ENCODE measurements at regions not wholly inside any gene's neighbourhood (a gene's known extent, or its start where the extent isn't known, plus 50 kb on each side); places are given as distances from the start of the nearest gene placed in this dataset.

DNA sequence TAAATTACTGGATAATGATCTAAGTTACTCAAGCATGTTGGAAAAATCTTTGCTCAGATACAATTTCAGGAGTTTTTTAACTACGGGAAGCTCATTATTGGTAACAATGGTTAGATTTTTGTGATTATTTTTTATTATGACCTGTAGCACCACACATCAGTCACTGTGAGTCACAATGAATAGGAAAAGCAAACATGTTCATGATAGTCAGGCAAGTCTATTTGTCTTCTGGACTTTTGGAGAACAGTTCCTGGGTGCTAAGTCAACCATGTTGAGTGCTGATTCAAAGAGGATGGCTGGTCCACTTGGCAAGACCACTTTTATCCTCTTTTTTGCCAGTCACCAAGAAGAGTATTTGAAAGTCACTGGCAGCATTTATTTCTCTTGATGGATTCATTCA lies 403.2 kb downstream of the KIF4B start:
- 88 to 94% (median 91%) methylated on average over 1 of the region's 1 CpG for WGBS, 4 donors

DNA sequence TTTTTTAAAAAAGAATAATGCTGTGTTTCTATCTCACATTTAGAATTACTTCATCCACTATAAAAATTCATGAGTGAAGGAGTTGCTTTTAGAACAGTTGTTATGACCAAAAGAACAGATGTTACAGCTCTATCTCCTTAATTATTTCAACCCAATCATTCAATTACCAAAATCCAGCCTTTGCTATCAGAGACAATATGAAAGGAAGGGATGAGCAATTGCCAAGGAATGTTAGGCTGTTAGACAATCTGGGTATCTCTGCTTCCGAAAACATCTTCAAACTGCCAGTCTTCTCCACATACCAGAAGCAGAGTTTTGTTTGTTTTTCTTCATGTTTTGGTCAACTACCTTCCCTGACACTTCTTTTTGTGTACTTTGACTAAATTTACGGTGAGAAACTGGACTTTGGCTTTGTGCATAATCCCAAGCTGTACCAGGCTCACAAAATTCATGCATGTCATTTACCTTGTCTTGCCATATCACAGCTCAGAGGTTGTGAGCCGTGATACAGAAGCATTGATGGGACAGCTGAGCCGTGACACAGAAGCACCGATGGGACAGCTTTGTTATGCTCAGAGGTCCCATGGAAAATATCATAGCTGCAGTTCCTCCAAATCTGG lies 405.5 kb downstream of the KIF4B start:
- intact Hi-C loops (cut with DNase I): no loop called here
- H3K27me3 ChIP-seq: no peaks in the 10 kb centered on the region

More for the DNA sequence above, 403.2 kb downstream of the KIF4B start:
- H3K27ac ChIP-seq: no peak overlapping the region
- TF ChIP-seq, protein P1, sequence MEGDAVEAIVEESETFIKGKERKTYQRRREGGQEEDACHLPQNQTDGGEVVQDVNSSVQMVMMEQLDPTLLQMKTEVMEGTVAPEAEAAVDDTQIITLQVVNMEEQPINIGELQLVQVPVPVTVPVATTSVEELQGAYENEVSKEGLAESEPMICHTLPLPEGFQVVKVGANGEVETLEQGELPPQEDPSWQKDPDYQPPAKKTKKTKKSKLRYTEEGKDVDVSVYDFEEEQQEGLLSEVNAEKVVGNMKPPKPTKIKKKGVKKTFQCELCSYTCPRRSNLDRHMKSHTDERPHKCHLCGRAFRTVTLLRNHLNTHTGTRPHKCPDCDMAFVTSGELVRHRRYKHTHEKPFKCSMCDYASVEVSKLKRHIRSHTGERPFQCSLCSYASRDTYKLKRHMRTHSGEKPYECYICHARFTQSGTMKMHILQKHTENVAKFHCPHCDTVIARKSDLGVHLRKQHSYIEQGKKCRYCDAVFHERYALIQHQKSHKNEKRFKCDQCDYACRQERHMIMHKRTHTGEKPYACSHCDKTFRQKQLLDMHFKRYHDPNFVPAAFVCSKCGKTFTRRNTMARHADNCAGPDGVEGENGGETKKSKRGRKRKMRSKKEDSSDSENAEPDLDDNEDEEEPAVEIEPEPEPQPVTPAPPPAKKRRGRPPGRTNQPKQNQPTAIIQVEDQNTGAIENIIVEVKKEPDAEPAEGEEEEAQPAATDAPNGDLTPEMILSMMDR (IDR thresholded peaks at IDR 0.05): no peak
- TF ChIP-seq POLR2A (IDR thresholded peaks at IDR 0.05): no peak
- no peak overlapping the region for H3K4me3 ChIP-seq
- intact Hi-C loops (cut with DNase I): no loop called here
- no peaks in the 10 kb centered on the region for H3K36me3 ChIP-seq
- no peaks in the 10 kb centered on the region for H3K27me3 ChIP-seq
- ATAC-seq: no peak
- no peak for DNase-seq
- no peaks in the 10 kb centered on the region for H3K9me3 ChIP-seq
- no peaks in the 10 kb centered on the region for H3K4me1 ChIP-seq

DNA sequence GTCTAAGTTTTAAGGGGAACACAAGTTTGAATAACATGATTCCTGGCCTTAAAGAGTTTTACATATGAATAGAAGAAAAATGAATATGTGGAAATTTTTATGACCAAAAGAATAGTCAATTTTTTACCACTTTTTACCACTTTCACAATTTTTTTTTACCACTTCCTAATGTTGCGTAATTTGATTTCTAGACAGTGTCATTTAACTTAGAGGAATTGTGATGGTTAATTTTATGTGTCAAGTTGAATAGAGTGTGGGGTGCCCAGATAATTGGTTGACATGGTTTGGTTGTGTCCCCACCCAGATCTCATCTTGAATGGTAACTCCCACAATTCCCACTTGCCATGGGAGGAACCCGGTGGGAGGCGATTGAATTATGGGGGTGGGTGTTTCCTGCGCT lies 416.6 kb downstream of the KIF4B start:
- 87 to 91% (median 89%) methylated on average over 4 of the region's 4 CpGs for WGBS, 4 donors
- H3K27ac ChIP-seq: no peak overlapping the region
- TF ChIP-seq, protein P1 (IDR thresholded peaks at IDR 0.05): no peak
- no peak for TF ChIP-seq POLR2A (IDR thresholded peaks at IDR 0.05)
- H3K27me3 ChIP-seq: no peaks in the 10 kb centered on the region
- DNase-seq (no peak), ATAC-seq (no peak)
- no peaks in the 10 kb centered on the region for H3K9me3 ChIP-seq
- H3K36me3 ChIP-seq: no peaks in the 10 kb centered on the region
- no peaks in the 10 kb centered on the region for H3K4me1 ChIP-seq
- intact Hi-C loops (cut with DNase I): no loop called here
- H3K4me3 ChIP-seq: no peak overlapping the region

More for the DNA sequence above, 405.5 kb downstream of the KIF4B start:
- no peaks in the 10 kb centered on the region for H3K36me3 ChIP-seq
- no peak overlapping the region for H3K4me3 ChIP-seq
- TF ChIP-seq POLR2A (IDR thresholded peaks at IDR 0.05): no peak
- TF ChIP-seq, protein P1 (IDR thresholded peaks at IDR 0.05): no peak
- H3K4me1 ChIP-seq: no peaks in the 10 kb centered on the region
- WGBS, 4 donors: 55 to 71% (median 61%) methylated on average over 5 of the region's 5 CpGs
- ATAC-seq (no peak), DNase-seq (no peak)
- no peak overlapping the region for H3K27ac ChIP-seq
- no peaks in the 10 kb centered on the region for H3K9me3 ChIP-seq

DNA sequence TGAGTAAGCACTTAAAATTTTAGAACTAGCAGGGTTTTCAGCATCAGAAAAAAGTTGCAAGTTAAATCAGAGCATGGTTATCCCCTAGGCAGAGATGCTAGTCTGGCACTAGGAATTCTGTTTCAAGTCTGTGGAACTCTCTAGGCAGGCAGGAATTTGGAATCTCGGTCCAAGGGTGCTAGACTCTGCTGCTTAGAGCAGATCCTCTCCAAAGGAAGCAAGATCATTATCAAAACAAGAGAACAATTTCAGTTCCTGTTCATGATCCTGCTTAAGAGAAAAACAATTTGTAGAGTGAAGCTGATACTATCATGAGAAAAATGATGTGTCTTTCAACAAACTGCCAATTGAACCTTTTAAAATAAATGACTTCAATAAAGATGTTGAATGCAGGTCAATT lies 420.7 kb downstream of the KIF4B start:
- Histone ChIP-seq H3K27me3 (no peaks in the 10 kb centered on the region), H3K36me3 (no peaks in the 10 kb centered on the region), H3K9me3 (peaks cover 0 to 5% (median 0%) of the 10 kb centered on the region in 12 donors), H3K4me3 (no peak overlapping the region), H3K4me1 (no peaks in the 10 kb centered on the region), H3K27ac (peak overlapping the region in 1 of 12 donors; percentile 50)
- WGBS, 4 donors: 35 to 47% (median 38%) methylated on average over 1 of the region's 1 CpG
- no peak for ATAC-seq
- no peak for DNase-seq
- TF ChIP-seq, protein P1 (IDR thresholded peaks at IDR 0.05): no peak
- TF ChIP-seq POLR2A (IDR thresholded peaks at IDR 0.05): no peak
- intact Hi-C loops (cut with DNase I): no loop called here
